ENCODE measurements at regions not wholly inside any gene's neighbourhood (a gene's known extent, or its start where the extent isn't known, plus 50 kb on each side); places are given as distances from the start of the nearest gene placed in this dataset.
A peak's percentile ranks its signal among the peaks of the same experiment; 100 is the strongest.

DNA sequence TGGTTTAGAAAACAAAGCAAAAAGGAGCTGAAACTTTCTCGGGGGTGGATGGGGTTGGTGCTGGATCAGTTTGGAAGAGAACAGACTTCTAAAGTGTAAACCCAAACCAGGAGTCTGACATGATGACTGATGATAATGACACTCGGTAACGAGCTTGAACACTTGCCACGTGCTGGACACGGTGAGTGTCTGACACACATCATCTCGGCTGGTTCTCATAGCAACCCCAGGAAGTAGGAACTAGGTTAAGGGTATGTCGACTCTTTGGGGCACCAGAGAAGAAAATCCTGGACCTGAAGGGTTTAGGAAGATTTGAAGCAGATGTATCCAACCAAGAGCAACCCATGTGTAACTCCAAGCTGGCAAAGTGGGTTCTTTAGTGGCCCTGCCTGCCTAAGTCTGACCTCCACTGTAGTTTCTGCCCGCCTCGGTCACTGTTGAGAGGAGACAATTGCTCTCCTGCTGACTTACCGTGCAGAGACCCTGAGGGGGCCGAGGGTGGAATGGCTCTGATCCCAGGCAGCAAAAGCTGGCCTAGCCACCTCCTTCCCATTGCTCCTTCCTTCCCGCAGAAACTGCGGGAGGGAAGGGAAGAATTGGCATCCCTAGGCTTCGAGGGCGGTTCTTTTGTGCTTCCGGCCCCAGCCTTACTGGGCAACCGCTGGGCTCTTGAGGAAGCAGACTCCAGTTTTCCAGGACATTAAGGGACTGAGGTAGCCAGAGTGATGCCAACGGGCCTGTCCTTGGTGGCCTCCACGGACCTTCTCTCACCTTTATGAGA, 156.0 kb downstream of the TOMM20 start:
- no peak for DNase-seq

DNA sequence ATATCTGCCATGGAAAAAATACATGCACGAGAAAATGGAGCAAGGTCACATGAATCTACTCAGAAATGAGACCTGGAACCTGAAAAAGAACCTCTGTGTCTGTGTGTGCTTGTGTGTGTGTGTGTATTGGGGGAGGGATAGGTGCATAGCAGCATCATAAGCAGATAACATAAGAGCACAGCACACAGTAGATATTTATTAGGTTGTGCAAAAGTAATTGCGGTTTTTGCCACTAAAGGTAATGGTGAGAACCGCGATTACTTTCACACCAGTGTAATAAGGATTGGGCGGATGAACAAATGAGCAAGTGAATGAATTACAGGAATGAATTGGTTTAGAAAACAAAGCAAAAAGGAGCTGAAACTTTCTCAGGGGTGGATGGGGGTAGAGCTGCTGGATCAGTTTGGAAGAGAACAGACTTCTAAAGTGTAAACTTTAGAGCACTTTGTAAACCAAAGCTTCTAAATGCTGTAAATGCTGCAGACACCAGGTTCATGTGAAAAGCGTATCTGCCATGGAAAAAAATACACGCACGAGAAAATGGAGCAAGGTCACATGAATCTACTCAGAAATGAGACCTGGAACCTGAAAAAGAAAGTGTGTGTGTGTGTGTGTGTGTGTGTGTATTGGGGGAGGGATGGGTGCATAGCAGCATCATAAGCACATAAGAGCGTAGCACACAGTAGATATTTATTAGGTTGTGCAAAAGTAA, 156.9 kb downstream of the TOMM20 start:
- no peak for DNase-seq

DNA sequence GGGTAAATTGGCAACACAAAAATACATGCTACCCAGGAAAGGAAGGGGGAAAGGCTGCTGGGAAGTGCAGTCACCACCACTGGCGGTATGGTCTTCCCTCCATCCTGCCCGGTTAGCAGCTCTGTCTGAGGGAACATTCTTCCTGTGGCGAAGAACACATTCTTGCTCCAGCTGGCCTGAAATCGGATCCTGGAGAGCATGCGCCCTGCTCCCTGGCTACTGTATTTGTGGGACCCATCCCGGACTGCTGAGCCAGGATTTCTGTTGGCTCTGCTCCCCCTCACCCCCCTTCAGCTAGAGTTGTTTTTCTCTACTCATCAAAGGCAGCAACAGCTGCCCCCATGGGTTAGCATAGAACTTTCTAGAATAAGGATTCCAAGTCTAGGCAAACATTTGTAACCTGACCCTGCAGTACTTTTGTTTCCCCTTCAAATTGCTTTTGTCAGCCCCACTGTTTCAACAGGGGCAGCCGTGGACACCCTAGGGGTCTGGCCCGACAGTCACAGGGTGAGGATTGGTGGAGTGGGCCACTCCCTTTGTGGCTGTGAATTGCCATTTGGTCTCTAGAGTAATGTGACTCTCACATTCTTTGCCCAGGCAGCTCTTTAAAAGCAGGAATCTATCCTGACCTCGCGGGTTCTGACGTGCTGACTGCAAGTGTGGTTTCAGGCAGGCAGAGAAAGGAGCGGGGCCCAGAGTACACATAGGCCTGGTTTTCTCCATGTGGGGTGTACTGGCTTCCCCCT, 157.7 kb downstream of the TOMM20 start:
- DNase-seq, result no peak

DNA sequence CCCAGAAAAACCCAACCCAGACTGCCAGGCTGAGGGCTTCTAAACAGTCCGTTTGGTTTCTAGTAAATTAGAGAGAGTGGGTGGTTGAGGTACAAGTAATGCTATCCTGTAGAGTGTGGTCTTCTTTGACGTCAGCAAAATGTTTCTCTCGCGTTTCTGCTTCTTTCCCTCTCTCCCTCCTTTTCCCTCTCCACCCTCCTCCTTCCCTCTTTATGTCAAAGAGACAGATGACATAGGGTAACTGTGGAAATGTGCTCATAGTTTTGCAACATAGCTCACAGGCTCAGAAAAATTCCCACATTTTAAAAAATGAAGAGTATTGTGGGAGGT, 158.3 kb downstream of the TOMM20 start:
- no peak for DNase-seq

DNA sequence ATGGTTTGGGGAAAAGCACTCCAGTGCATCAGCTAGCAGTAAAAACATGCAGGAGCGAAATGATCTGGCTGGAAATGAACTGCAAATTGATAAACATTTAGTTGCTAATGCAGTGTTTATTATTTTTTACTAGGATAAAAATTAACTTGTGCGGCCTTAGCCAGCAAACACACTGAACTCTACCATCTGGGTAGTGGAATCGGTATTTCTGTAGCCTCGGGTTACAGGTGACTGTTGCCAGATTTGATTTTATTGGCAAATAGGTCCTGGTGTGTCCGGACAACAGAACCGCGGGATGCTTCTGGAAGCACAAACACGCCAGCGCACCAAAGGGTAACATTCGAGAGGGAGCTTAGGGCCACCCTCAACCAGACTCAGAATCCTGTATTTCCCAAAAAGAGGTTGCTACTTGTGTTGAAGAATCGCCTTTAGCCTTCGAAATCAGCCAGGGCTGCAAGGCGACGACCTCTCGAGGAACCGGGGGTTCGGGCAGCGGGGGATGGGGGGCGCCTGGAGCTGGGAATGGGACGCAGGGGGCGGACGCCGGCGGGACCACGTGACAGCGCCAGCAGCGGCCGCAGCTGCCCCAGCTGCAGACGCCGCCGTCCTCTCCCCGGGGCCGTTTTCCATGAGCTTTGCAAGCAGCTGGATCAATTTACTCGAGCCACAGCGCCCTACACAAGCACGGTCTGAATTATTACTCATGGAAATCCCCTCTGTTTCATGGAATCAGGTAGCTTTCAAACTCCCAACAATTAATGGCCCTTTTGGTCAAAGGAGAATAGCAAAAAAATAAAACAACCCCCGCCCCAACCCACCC, 158.8 kb downstream of the TOMM20 start:
- DNase-seq, result no peak

DNA sequence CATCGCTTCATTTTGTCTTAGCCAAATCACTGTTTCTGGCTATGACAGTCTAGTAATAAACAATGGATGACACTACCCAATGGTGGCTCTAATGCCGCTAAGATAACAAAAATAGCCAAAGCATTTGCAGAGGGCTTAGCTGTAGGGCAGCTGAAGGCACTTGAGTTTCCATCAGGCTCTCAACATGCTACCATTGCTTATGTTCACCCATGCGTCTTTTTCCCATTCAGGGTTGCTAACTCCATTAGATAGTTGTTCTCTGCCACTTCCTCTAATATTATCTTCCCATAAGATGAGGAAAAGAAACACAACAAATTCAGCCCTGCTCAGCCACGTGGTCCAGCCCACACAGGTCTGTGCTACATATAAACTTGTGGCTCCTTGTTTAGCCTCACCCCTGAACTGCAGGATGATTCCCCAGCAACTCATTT, 159.6 kb downstream of the TOMM20 start:
- DNase-seq, result no peak

DNA sequence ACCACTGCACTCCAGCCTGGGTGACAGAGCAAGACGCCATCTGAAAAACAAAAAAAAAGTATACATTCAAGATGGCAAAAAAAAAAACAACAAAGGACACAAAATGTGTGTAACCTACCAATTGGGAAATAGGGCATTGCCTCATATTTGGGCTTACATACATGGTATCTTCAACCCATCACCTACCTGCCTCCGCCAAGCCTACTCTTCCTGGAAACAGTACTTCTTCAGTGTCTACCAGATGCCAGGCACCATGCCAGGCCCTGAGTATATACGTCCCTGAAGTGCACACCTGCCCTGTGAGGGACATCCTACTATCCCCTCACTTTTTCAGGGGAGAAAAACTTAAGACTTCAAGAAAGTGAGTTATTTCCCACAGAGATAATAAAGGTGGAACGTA, 160.2 kb downstream of the TOMM20 start:
- DNase-seq, result no peak

DNA sequence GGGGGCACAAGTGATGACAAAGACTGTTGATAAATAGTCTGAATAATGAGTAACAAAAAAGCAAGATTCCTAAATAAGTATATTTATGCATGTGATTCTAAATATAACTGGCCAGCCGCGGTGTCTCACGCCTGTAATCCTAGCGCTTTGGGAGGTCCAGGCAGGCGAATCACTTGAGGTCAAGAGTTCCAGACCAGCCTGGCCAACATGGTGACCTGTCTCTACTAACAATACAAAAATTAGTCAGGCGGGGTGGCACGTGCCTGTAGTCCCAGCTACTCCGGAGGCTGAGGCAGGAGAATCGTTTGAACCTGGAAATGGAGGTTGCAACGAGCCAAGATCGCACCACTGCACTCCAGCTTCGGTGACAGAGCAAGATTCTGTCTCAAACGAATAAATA, 161.5 kb downstream of the TOMM20 start:
- no peak for DNase-seq

DNA sequence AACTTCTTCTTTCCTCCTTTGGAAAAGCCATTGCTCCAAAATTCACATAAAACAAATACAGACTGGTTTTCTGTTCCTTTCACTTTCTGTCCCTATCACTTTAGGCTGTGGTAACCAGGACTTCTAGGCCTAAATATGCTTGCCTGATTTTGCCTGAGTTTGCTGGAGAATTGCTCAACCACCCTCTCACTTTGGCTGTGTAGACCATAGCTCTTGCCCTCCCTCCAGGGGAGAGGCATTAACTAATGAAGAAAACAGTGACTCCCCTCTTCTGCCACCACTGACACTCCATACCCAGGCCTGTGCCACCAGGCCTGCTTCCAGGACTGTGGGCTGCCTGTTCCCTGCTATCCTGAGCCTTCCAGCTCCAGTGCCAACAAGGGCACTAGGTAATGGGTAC, 163.5 kb downstream of the TOMM20 start:
- no peak for DNase-seq

DNA sequence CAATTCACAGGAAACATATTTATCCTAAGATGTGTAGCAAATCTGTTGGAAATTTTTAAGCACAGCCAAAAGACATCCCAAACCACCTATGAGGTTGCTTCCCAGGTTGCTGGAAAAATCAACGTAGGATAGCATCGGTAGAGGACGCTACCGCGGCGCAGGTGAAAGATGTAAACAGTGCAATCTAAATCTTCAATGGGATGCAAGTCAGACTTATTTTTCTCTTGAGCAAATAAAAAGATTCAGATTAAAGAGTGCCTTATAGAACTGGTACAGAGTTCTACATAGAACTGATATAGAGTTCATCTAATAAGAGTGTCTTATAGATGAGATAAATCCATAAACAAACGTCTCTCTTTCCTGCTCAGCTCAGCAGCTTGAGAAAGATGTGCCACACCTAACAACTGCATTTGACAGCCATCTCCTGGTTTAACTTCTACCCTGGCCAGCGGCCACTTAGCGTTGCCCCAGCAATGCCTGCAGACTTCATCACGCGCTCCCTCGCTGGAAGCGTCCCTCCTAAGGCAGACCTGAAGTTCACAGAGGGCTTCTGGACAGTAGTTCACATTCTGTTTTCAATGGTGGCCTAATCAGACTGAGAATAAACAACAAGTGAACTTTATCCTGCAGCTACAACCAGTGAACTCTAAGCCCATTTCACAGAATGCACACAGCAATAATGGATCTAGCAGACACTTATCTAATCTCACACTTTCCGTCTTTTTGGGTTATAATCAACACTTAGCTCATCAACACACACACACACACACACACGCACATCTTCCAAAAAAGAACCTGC, 164.5 kb downstream of the TOMM20 start:
- no peak for DNase-seq

DNA sequence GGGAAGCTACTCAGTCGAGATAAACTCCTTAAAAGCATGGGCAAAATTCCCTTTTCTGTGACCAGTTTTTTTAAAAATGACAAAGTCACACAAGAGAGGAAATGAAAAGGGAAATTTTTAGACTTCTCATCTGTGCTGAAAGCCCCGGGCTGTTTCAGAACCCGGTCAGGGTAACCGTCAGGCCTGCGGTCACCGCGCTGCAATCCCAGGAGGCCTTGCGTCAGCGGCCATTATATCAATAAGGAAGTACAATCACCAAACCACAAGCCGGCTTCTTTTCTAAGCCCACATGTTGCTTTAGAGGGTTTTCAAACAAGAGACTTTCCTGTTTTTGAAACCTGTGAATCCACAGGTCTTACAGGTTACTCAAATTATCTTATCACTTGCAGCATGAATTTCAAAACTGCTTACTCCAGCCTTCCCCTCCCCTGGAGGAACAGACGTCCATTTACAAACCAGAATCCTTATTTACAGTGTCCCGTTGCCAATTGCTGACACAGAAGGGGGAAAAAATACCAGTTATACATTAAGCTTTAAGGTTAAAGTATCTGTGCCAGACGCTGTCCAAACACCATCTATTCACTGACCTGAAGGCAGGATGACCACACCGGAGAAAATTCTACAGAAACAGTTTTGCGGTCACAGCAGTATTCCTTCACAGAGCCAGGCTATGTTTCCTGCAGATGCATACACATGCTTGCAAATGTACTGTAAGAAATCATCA, 165.3 kb downstream of the TOMM20 start:
- peak; percentile 96 for DNase-seq

DNA sequence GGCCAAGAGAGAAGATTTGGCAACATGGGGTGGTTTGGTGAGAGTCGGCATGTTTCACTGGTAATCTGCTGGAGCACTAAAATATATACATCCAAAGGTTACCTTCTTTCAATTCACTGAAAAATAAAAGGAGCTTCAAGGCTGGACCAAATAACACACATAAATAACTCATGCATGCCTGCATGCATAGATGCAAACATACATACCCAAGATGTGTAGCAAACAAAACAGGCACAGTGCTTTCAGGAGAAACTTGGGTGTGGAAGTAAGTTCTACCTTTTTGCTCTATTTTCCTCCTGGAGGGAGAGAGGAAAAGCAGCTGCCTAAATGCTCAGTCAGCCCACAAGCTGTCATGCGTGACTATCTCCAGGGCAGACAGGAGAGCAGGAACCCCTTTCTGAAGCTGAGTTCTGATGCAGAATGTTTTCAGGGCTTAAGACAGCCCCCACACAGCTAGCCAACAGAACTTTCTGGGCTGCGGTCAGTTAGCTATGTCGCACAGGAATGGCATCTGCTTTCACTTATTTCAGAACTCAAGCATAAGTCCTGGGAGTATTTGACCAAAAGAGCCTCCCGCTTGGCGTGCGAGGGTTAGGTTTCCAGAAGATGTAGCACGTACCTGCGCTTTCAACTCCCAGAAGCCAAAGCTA, 166.2 kb downstream of the TOMM20 start:
- no peak for DNase-seq

DNA sequence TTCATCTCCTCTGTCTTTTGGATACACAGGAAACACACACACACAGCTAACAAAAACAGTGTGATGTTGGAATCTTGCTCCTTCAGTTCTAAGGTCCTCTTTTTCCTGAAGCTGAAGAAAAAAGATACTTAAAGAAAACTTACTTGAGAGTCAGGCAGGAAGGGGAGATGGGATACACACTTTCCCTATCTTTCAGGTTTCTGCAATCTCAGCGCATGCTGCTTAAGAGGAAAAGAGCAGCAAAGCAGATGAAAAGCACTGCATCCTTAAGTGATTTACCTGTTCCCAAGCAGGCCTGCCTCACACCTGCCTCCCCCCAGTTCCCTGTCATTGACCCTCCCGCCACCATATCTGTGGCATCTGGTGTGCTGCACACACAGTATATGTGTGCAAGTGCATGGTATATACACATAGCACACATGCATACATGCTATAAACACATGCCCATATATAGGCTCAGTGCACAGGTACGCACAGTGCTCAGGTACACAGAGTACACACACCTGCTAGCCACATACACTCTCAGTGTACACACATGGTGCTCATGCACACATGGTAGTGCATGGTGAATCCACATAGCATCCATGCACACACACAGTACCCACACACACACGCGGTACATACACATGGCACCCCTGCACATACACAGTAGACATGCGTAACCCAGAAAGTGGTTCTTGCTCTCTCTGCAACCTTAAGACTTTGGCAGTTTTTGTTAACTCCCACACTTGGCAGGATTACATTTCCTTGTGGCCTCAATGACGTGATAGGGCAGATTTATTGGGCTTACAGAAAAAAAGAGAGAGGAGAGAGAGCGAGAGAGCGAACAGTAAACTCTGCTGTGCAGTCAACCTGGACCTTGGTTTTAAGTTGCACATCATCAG, 166.9 kb downstream of the TOMM20 start:
- DNase-seq, result no peak

DNA sequence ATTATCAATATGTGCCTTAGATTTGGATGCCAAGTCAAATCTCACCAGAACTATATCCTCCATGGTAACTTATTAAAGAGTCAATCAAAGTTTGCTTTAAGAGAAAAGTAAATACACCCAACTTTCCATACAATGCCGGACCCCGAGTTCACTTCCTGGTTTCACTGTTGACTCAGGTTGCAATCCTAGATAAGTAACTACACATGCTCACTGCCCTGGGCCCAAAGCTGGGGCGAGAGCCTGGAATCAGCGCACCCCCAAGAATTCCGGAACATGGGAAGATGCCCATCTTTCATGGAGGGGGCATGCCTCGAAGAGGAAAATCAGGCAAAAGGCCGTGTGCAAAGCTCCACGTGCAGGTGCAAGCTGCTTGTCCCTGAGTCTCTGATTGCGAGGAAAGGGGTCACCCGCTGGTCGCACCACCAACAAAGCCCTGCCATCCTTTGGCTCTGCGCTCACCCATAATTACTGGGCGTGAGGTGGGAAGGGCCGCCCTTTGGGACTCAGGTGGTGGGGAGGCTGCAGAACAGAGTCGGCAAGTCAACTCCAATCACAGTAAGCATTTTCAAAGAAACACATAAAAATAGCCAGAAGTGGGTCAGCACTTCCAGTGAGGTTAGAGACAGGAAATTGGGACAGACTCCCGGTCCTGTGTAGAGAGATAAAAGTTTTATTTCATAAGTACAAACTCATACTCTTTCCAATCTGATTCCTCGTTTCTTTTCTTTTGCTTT, 167.7 kb downstream of the TOMM20 start:
- DNase-seq, result no peak

DNA sequence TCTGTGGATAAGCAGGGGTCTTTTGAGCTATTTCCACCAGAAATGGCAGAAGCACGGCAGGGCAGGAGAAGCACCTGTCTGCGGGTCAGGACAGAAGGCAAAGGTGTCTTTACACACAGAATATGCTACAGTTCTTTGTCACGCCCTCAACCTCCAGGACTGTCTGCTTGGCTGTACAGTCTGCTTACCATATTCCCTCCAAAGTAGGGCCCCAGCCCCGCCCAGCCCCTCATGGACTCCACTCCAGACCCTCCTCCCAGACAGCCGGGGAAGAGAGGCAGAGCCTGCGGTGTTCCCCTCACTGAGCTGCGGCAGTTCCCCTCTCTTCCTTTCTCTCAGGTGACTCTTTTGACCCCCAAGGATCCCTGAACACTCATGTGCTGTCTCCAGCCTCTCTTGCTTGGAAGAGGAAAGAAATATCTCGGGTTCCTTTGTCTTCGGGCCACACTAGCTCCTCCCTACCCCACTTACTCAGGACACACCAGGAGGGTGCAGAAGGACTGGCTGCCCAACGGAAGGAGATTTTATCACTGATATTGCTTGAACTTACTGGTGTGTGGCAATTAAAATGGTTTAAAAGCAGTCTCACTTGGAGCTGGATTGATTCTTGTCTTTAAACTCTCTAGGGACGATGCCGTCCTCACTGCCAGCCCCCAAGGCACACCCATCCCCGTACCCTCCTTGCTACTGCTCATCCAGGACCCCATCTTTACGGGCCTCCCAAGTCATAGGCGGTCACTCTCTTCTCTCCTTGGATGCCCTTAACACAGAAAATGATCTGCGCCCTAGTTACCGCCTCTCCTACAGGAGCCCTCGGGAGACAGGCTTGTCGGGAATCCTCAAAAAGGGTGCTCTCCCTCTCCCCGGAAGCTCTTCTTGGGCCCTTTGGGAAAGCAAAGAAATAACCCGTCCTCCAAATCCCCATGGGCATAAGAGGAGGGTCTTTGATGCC, 169.7 kb downstream of the TOMM20 start:
- no peak for DNase-seq

DNA sequence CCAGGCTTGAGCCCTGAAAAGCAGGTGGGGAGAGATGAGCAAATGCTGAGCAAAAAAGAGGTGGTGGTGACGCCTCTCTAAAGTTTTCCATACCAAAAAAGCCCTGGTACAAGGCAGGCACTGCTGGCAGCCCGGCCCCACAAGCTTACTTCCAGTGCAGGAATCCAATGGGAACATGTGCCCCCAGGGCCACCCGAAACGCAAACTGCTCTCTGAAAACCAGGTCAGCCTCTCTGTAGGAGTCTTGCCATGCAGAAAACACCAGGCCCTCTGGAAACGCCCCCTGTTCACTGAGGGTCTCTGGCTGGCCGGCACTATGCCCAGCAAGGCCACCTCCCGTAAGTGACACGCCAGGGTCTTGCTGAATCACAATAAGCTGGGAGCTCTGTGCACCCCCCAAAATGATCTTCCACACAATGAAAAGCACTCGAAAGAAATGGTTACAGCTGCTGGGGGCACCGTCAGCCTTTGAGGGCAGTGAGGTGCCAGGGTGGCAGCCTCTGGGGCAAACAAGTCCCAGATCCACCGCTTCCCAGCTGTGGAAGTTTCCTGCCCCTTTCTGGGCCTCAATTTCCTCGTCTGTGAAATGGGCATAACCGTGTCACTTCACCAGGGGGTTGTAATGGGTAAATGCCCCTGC, 170.5 kb downstream of the TOMM20 start:
- DNase-seq, result no peak

DNA sequence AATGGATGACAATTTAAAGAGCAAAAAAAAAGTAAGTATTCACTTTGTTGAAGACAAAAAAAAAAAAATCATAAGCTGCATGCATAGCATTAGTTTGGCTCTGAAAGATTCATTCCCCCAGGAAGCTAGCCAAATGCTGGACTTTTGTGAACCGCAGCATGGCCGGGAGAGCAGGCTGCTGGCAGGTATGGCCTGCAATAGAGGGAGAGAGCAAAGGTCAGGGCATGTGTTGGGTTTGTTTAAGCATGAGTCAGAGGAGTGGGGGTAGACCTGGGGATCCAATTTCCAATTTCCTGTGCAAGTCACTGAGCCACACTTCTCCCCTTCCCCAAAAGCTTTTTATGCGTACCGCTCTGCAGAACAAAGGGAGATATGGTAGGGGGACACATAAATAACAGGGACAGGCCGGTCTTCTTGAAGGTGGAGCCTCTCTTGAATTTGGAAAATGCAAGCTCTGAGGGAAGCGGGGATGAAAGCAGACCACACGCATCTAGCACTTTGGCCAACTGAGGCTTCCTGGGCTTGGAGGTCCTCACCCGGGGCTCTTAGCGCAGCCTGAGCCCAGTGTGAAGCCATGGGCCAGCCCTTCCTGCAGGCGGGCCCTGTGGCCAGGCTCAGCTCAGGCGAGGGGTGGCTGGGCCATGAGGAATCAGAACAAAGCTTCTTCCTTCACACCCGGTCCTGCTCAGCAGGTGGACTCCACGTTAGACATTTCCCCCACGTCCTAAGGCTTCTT, 171.1 kb downstream of the TOMM20 start:
- DNase-seq, result no peak

Measured in activated effector memory CD4-positive, alpha-beta T cell treated with anti-CD3 and anti-CD28 coated beads, Interleukin-2, amount 50 U/mL, for 16 hours (primary cell).